GM23248 (cell line): ENCODE measurements at regions not wholly inside any gene's neighbourhood (a gene's known extent, or its start where the extent isn't known, plus 50 kb on each side); places are given as distances from the start of the nearest gene placed in this dataset.

Experiments used
- DNase-seq: peaks from one replicate; pipeline ENCODE4 v3.0.0-alpha.2; 2015
- H2AFZ ChIP-seq: fragments of 200-600 bp; sonication (generic); 2 replicates; pipeline ENCODE4 v1.6.1; 2016; ENCODE audit warnings: antibody characterized with exemption
- H3F3A ChIP-seq: fragments of 200-600 bp; sonication (generic); 2 replicates; pipeline ENCODE4 v1.6.1; 2016; ENCODE audit warnings: mild to moderate bottlenecking, antibody characterized with exemption, mixed run types; ENCODE audit not compliant: insufficient read depth
- H3K27ac ChIP-seq: fragments of 200-600 bp; sonication (generic); 2 replicates; pipeline ENCODE4 v1.5.1; 2016; ENCODE audit warnings: mild to moderate bottlenecking
- H3K27me3 ChIP-seq: fragments of 200-600 bp; sonication (generic); replicated peaks from 2 replicates; pipeline ENCODE4 v1.6.1; 2016; ENCODE audit warnings: mild to moderate bottlenecking; ENCODE audit not compliant: insufficient read depth
- H3K36me3 ChIP-seq: fragments of 200-600 bp; sonication (generic); 2 replicates; pipeline ENCODE4 v1.6.1; 2016; ENCODE audit warnings: low read depth, mild to moderate bottlenecking
- H3K4me1 ChIP-seq: fragments of 200-600 bp; sonication (generic); 2 replicates; pipeline ENCODE4 v1.6.1; 2016; ENCODE audit warnings: mild to moderate bottlenecking; ENCODE audit not compliant: insufficient read depth
- H3K4me2 ChIP-seq: fragments of 200-600 bp; sonication (generic); one replicate; pipeline ENCODE4 v1.6.1; 2016; ENCODE audit warnings: mild to moderate bottlenecking; ENCODE audit not compliant: unreplicated experiment
- H3K4me3 ChIP-seq: fragments of 200-600 bp; sonication (generic); 2 replicates; pipeline ENCODE4 v1.5.1; 2016; ENCODE audit warnings: mild to moderate bottlenecking
- H3K79me2 ChIP-seq: fragments of 200-600 bp; sonication (generic); 2 replicates; pipeline ENCODE4 v1.6.1; 2016; ENCODE audit warnings: mild to moderate bottlenecking; ENCODE audit not compliant: insufficient read depth
- H3K9ac ChIP-seq: fragments of 200-600 bp; sonication (generic); 2 replicates; pipeline ENCODE4 v1.6.1; 2016; ENCODE audit warnings: mild to moderate bottlenecking
- H3K9me2 ChIP-seq: fragments of 200-600 bp; sonication (generic); 2 replicates; pipeline ENCODE4 v1.6.1; 2016; ENCODE audit warnings: mixed run types, mild to moderate bottlenecking, moderate library complexity; ENCODE audit not compliant: insufficient read depth
- H3K9me3 ChIP-seq: fragments of 200-600 bp; sonication (generic); one replicate; pipeline ENCODE4 v1.6.1; 2017; ENCODE audit warnings: low read depth
- H4K20me1 ChIP-seq: fragments of 200-600 bp; sonication (generic); 2 replicates; pipeline ENCODE4 v1.6.0; 2016; ENCODE audit not compliant: insufficient read depth
- EZH2 ChIP-seq: fragments of 200-600 bp; sonication (generic); IDR thresholded peaks from 2 replicates; pipeline ENCODE4 v1.6.1; 2018; ENCODE audit warnings: antibody characterized with exemption, mild to moderate bottlenecking; ENCODE audit not compliant: insufficient read depth, poor library complexity, severe bottlenecking
- EZH2phosphoT487 ChIP-seq: fragments of 200-600 bp; sonication (generic); IDR thresholded peaks from 2 replicates; pipeline ENCODE4 v1.6.1; 2018; ENCODE audit warnings: antibody characterized with exemption, moderate library complexity, mild to moderate bottlenecking, low read depth; ENCODE audit not compliant: insufficient read depth
- WGBS, 2 experiments: methylation state at CpG; one replicate each; pipeline ENCODE4 v1.1.6; 2015 to 2017; ENCODE audit warnings: low lambda C conversion rate in 2 of 2, low coverage in 1 of 2; ENCODE audit errors: missing lambda C conversion rate in 2 of 2; 5-methylcytosine and 5-hydroxymethylcytosine counted together
- in situ Hi-C: fragments of 300-500 bp; cut with MboI; formaldehyde crosslinking; loops from 2 replicates; pipeline ENCODE4 v1.15.0; 2020

GRCh38 chr6:146890644-146891434, 292.1 kb downstream of the ADGB start:
- 96 to 97% methylated on average over 9 of the region's 9 CpGs for WGBS, 2 experiments
- H3K4me3 ChIP-seq, result no peak overlapping the region
- no peak overlapping the region for H2AFZ ChIP-seq
- no peaks in the 10 kb centered on the region for H4K20me1 ChIP-seq
- TF ChIP-seq EZH2 (no peak), EZH2phosphoT487 (no peak)
- H3K9ac ChIP-seq, result no peak overlapping the region
- H3K4me2 ChIP-seq, result no peak overlapping the region
- no peaks in the 10 kb centered on the region for H3K9me3 ChIP-seq
- no peaks in the 10 kb centered on the region for H3K27me3 ChIP-seq
- no peaks in the 10 kb centered on the region for H3K79me2 ChIP-seq
- H3K9me2 ChIP-seq, result no peaks in the 10 kb centered on the region
- H3K27ac ChIP-seq, result no peak overlapping the region
- peak; percentile 11 for DNase-seq
- no peaks in the 10 kb centered on the region for H3K36me3 ChIP-seq
- H3K4me1 ChIP-seq, result peaks cover 35% of the 10 kb centered on the region
- in situ Hi-C loops, result no loop called here
- peaks cover 21% of the 10 kb centered on the region for H3F3A ChIP-seq

- Histone ChIP-seq H3K36me3 (no peaks in the 10 kb centered on the region), H3K27me3 (no peaks in the 10 kb centered on the region), H3K9me2 (no peaks in the 10 kb centered on the region), H4K20me1 (no peaks in the 10 kb centered on the region), H3K4me3 (no peak overlapping the region), H3K9ac (no peak overlapping the region), H3K79me2 (no peaks in the 10 kb centered on the region), H3F3A (peaks cover 21% of the 10 kb centered on the region), H3K27ac (peak overlapping the region; percentile 56), H2AFZ (no peak overlapping the region), H3K9me3 (no peaks in the 10 kb centered on the region), H3K4me1 (peaks cover 26% of the 10 kb centered on the region), H3K4me2 (peak overlapping the region; percentile 22)
- TF ChIP-seq EZH2, result no peak
- TF ChIP-seq EZH2phosphoT487, result no peak
- peak; percentile 27 for DNase-seq
- 79 to 85% methylated on average over 3 of the region's 3 CpGs for WGBS, 2 experiments
- in situ Hi-C loops, result no loop called here
Observed at GRCh38 chr6:146891615-146892265, 293.0 kb downstream of the ADGB start.

GRCh38 chr6:146892283-146892612, 293.5 kb downstream of the ADGB start:
- peak overlapping the region; percentile 56 for H3K27ac ChIP-seq
- H2AFZ ChIP-seq, result no peak overlapping the region
- peaks cover 21% of the 10 kb centered on the region for H3F3A ChIP-seq
- H3K9me3 ChIP-seq, result no peaks in the 10 kb centered on the region
- peak overlapping the region; percentile 22 for H3K4me2 ChIP-seq
- DNase-seq, result peak; percentile 5
- 0 to 2% methylated on average over 1 of the region's 1 CpG for WGBS, 2 experiments
- no peaks in the 10 kb centered on the region for H3K9me2 ChIP-seq
- no peak overlapping the region for H3K4me3 ChIP-seq
- TF ChIP-seq EZH2 (no peak), EZH2phosphoT487 (no peak)
- in situ Hi-C loops, result no loop called here
- H3K9ac ChIP-seq, result no peak overlapping the region
- no peaks in the 10 kb centered on the region for H4K20me1 ChIP-seq
- H3K79me2 ChIP-seq, result no peaks in the 10 kb centered on the region
- no peaks in the 10 kb centered on the region for H3K36me3 ChIP-seq
- no peaks in the 10 kb centered on the region for H3K27me3 ChIP-seq
- H3K4me1 ChIP-seq, result peaks cover 24% of the 10 kb centered on the region

GRCh38 chr6:146892613-146893401, 294.0 kb downstream of the ADGB start:
- H3K9me3 ChIP-seq, result no peaks in the 10 kb centered on the region
- DNase-seq, result peak; percentile 84
- H2AFZ ChIP-seq, result no peak overlapping the region
- no peak for TF ChIP-seq EZH2phosphoT487
- WGBS, 2 experiments, result 58 to 68% methylated on average over 2 of the region's 2 CpGs
- peak overlapping the region; percentile 56 for H3K27ac ChIP-seq
- no peaks in the 10 kb centered on the region for H3K79me2 ChIP-seq
- no peaks in the 10 kb centered on the region for H3K9me2 ChIP-seq
- peaks cover 21% of the 10 kb centered on the region for H3F3A ChIP-seq
- H4K20me1 ChIP-seq, result no peaks in the 10 kb centered on the region
- no peaks in the 10 kb centered on the region for H3K36me3 ChIP-seq
- H3K9ac ChIP-seq, result no peak overlapping the region
- no peak overlapping the region for H3K4me3 ChIP-seq
- peak overlapping the region; percentile 41 for H3K4me2 ChIP-seq
- no peaks in the 10 kb centered on the region for H3K27me3 ChIP-seq
- in situ Hi-C loops, result no loop called here
- peaks cover 24% of the 10 kb centered on the region for H3K4me1 ChIP-seq
